H1 (cell line): ENCODE measurements at regions not wholly inside any gene's neighbourhood (a gene's known extent, or its start where the extent isn't known, plus 50 kb on each side); places are given as distances from the start of the nearest gene placed in this dataset.

Experiments
- SIN3A ChIP-seq, 2 experiments: IDR thresholded peaks in 1 of 2; conservative IDR thresholded peaks in 1 of 2; 2 replicates each; pipeline ENCODE4 v1.6.1; 2011 to 2012; ENCODE audit warnings: low read length in 2 of 2, improper control_type of control experiment in 1 of 2, low read depth in 1 of 2, mild to moderate bottlenecking in 1 of 2

GRCh38 chr1:96931136-96931535 lies 209.6 kb downstream of the PTBP2 start (continued):
- no peak for TF ChIP-seq SIN3A (conservative IDR thresholded peaks at IDR 0.05 in 1 of 2, IDR thresholded peaks at IDR 0.05 in 1 of 2; ENCODE audit: low read depth in 1 of 2, low read length in 2 of 2)
